Skeletal muscle satellite cell (primary cell): ENCODE measurements at regions not wholly inside any gene's neighbourhood (a gene's known extent, or its start where the extent isn't known, plus 50 kb on each side); places are given as distances from the start of the nearest gene placed in this dataset.

Source experiments
- H3K27me3 ChIP-seq: 2 replicates; pipeline ENCODE4 v1.7.0; 2013; ENCODE audit warnings: low read length; ENCODE audit not compliant: control insufficient read depth, insufficient read depth
- H3K36me3 ChIP-seq: 2 replicates; pipeline ENCODE4 v1.7.0; 2013; ENCODE audit warnings: mild to moderate bottlenecking, control low read depth, low read length; ENCODE audit not compliant: insufficient read depth
- H3K4me1 ChIP-seq: 2 replicates; pipeline ENCODE4 v1.7.0; 2013; ENCODE audit warnings: low read length; ENCODE audit not compliant: control insufficient read depth, insufficient read depth
- H3K4me2 ChIP-seq: 2 replicates; pipeline ENCODE4 v1.7.0; 2013; ENCODE audit warnings: mild to moderate bottlenecking, low read length
- H3K4me3 ChIP-seq: 2 replicates; pipeline ENCODE4 v1.7.0; 2013; ENCODE audit warnings: low read length
- H3K9ac ChIP-seq: 2 replicates; pipeline ENCODE4 v1.7.0; 2013; ENCODE audit warnings: mild to moderate bottlenecking, low read depth, low read length, moderate library complexity
- H3K9me3 ChIP-seq: replicated peaks from 2 replicates; pipeline ENCODE4 v1.7.0; 2013; ENCODE audit warnings: mild to moderate bottlenecking, control low read depth, low read length

DNA sequence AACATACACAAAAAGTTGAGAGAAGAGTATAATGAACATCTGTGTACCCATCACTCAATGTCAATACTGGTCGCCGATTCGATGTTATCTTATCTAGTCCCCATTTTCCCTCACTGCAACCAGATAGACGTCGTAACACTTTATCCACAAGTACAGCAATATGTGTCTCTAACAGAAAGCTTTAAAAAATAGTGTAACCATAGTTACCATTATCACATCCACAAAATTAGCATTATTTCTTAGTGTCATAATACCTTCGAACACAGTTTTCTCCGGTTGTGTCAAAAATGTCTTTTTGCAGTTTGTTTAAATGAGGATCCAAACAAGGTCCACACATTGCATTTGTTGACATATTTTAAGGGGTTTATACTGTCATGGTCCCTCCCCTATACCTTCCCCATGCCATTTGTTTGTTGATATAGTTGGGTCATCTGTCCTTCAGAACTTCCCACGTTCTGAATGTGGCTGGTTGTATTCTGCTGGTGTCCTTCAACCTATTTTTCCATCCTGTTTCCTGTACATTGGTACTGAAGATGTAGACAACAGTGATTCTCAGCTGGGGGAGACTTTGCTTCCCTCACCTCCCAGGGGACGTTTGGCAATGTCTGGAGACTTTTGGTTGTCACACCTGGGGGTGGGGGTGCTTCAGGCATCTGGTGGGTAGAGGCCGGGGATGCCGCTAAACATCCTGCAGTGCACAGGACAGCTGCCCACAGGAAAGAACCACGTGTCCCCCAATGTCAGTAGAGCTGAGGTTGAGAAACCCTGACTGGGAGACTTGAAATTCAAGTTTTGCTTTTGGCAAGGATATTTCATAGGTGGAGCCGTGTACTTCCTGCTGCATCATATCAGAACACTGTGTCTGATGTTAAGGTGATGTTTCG is 72.7 kb upstream of the SPRED2 start:
- H3K9me3 ChIP-seq = no peaks in the 10 kb centered on the region
- H3K27me3 ChIP-seq = peaks cover 25% of the 10 kb centered on the region
- H3K36me3 ChIP-seq = no peaks in the 10 kb centered on the region
- no peak overlapping the region for H3K4me2 ChIP-seq
- no peak overlapping the region for H3K9ac ChIP-seq
- H3K4me1 ChIP-seq = no peaks in the 10 kb centered on the region
- no peak overlapping the region for H3K4me3 ChIP-seq

DNA sequence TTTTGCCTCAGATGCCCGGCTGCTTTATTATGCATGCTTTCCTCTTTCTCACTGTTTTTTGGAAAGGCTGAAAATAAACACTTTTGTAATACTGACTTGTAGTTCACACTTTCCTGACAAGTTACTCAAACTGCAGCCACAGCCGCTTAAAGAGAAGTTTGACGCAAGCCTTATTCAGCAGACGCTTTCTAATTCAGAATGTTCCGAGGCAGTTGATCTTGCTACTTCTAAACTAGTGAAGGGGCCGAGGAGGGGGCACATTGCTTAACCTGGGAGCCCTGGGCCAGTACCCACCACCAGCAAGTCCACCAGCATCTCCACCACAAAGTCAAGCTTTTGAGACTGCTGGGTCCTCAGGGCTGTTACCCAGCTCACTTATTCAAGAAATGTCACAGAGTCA is 71.8 kb upstream of the SPRED2 start:
- Histone ChIP-seq H3K4me2 (no peak overlapping the region), H3K27me3 (peaks cover 26% of the 10 kb centered on the region), H3K9me3 (no peaks in the 10 kb centered on the region), H3K4me3 (no peak overlapping the region), H3K36me3 (no peaks in the 10 kb centered on the region), H3K4me1 (no peaks in the 10 kb centered on the region), H3K9ac (no peak overlapping the region)

DNA sequence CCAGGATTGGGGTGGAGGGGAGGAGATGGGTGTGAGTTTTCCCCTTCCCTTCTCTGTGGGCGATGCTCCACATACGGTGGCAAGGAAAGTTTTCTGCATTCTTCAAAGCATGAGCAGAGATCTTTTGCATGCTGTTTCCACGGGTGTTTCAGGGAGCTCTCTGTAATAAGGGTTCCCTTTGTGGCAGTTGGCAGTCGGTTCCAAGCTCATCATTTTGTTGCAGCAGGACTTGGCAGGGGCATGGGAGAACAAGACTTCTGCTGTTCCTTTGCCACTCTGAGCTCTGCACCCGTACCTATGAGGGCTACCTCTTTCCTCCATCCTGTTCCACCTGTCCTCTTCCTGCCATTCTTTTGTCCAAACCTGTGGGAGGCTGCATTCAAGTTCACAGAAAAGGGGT is 71.3 kb upstream of the SPRED2 start:
- no peak overlapping the region for H3K9ac ChIP-seq
- H3K4me1 ChIP-seq = no peaks in the 10 kb centered on the region
- no peak overlapping the region for H3K4me2 ChIP-seq
- no peak overlapping the region for H3K4me3 ChIP-seq
- H3K9me3 ChIP-seq = no peaks in the 10 kb centered on the region
- no peaks in the 10 kb centered on the region for H3K36me3 ChIP-seq
- peaks cover 29% of the 10 kb centered on the region for H3K27me3 ChIP-seq

DNA sequence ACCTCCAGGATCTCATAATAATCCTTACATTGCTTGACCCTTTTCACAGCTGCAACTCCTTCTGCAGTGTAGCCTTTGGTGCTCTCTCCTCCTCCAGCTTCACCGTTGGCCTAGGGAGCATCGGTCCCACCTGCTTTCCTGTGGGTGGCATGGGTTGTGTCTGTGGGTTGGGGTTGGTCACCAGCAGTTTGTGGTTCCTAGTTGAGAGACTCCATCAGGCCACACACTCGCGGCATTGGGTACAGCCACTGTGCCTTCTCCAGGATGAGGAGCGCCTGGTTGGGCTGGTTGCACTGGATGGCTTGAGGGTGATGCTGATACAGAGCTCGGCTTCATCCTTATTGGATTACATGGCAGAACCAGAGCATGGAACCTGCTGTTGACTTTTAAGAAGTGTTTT is 69.4 kb upstream of the SPRED2 start:
- Histone ChIP-seq H3K4me2 (no peak overlapping the region), H3K9ac (no peak overlapping the region), H3K4me1 (no peaks in the 10 kb centered on the region), H3K4me3 (no peak overlapping the region), H3K27me3 (peaks cover 29% of the 10 kb centered on the region), H3K9me3 (no peaks in the 10 kb centered on the region), H3K36me3 (no peaks in the 10 kb centered on the region)

- no peak overlapping the region for H3K9ac ChIP-seq
- no peaks in the 10 kb centered on the region for H3K4me1 ChIP-seq
- no peak overlapping the region for H3K4me3 ChIP-seq
- H3K36me3 ChIP-seq = no peaks in the 10 kb centered on the region
- peaks cover 29% of the 10 kb centered on the region for H3K27me3 ChIP-seq
- no peak overlapping the region for H3K4me2 ChIP-seq
- H3K9me3 ChIP-seq = no peaks in the 10 kb centered on the region
Observed at GRCh38 chr2:65501074-65501473, 68.7 kb upstream of the SPRED2 start.

DNA sequence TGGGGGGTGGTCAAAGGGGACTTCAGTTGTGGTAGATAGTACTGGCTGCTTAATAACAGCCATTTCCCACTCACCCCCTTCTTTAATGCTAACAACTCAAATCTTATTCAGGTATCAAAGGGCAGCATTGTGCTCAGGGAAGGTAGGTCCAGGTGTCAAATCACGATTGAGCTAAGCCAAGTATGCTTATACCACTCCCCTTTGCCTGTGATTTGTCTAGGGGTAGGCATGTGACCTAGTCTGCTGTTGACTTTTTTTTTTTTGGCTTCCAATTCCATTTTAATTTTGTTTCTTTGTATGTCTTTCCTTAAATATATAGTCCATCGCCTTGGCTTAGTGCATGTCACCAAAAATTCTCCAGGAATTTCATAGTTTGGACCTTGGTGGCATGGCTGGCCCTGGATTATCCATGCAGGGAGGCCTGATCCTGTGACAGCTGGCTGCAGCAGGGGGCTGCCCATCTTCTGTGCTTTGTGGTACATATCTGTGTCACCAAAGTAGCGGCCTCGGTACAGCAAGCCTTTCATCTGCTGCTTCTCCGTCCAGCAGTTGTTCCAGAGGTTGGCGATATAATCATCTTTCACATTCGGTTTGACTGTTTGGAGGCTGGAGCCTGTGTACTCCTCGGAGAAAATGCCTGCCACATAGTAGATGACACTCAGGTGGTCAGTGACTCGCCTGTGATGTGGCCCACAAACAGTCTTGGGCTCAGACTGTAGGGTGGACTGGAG is 68.1 kb upstream of the SPRED2 start:
- no peaks in the 10 kb centered on the region for H3K9me3 ChIP-seq
- H3K4me2 ChIP-seq = no peak overlapping the region
- no peaks in the 10 kb centered on the region for H3K36me3 ChIP-seq
- peaks cover 28% of the 10 kb centered on the region for H3K27me3 ChIP-seq
- no peaks in the 10 kb centered on the region for H3K4me1 ChIP-seq
- no peak overlapping the region for H3K9ac ChIP-seq
- no peak overlapping the region for H3K4me3 ChIP-seq

GRCh38 chr2:65499216-65499615 is 66.8 kb upstream of the SPRED2 start:
- H3K36me3 ChIP-seq = no peaks in the 10 kb centered on the region
- H3K4me3 ChIP-seq = no peak overlapping the region
- no peak overlapping the region for H3K9ac ChIP-seq
- peaks cover 22% of the 10 kb centered on the region for H3K27me3 ChIP-seq
- H3K9me3 ChIP-seq = no peaks in the 10 kb centered on the region
- H3K4me2 ChIP-seq = no peak overlapping the region
- H3K4me1 ChIP-seq = no peaks in the 10 kb centered on the region

DNA sequence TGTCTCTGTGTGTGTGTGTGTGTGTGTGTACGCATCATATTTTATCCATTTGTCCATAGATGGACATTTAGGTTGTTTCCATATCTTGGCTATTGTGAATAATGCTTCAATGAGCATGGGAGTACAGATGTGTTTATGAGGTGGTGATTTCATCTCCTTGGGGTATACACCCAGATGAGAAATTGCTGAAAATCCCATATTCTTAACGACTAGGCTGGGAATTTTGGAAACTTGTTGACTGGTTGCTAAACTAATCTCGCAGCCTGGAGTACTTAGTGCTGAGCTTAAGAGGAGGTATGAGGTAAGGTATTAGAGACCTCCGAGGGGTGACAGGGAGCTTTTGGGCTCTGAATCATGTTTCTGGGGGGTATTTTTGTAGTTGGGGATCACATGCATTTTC is 66.0 kb upstream of the SPRED2 start:
- Histone ChIP-seq H3K4me3 (no peak overlapping the region), H3K36me3 (no peaks in the 10 kb centered on the region), H3K4me1 (no peaks in the 10 kb centered on the region), H3K9me3 (no peaks in the 10 kb centered on the region), H3K9ac (no peak overlapping the region), H3K27me3 (peaks cover 21% of the 10 kb centered on the region), H3K4me2 (no peak overlapping the region)

GRCh38 chr2:65495251-65495877 is 63.0 kb upstream of the SPRED2 start:
- no peaks in the 10 kb centered on the region for H3K36me3 ChIP-seq
- no peaks in the 10 kb centered on the region for H3K4me1 ChIP-seq
- no peak overlapping the region for H3K4me3 ChIP-seq
- H3K27me3 ChIP-seq = peaks cover 22% of the 10 kb centered on the region
- H3K9ac ChIP-seq = no peak overlapping the region
- no peak overlapping the region for H3K4me2 ChIP-seq
- H3K9me3 ChIP-seq = no peaks in the 10 kb centered on the region

GRCh38 chr2:65494078-65494477 is 61.7 kb upstream of the SPRED2 start:
- no peak overlapping the region for H3K4me3 ChIP-seq
- H3K4me2 ChIP-seq = no peak overlapping the region
- H3K9ac ChIP-seq = no peak overlapping the region
- no peaks in the 10 kb centered on the region for H3K9me3 ChIP-seq
- no peaks in the 10 kb centered on the region for H3K4me1 ChIP-seq
- H3K27me3 ChIP-seq = peaks cover 17% of the 10 kb centered on the region
- H3K36me3 ChIP-seq = no peaks in the 10 kb centered on the region

DNA sequence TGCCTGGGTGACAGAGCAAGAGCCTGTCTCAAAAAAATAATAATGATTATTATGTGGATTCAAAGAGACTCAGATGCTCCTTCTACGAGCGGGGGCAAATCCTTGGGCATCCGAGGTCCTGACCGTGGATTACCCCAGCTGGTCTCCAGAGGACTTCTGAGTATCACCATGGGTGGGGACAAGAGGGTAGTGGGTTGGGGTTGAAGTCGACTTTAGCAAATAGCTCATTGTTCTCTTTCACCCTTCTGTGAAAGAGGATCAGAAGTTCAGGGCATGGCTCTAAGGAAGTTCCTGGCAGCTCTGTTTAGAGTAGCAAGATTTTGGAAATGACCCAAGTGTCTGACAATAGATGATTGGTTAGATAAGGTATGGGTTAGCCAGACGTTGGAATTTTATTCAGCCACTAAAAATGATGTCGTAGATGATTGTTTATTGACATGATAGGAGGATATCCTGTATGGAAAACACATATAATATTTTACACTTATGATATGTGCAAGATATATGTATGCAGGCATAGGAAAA is 59.0 kb upstream of the SPRED2 start:
- H3K4me1 ChIP-seq = no peaks in the 10 kb centered on the region
- no peaks in the 10 kb centered on the region for H3K36me3 ChIP-seq
- H3K27me3 ChIP-seq = peaks cover 23% of the 10 kb centered on the region
- H3K9me3 ChIP-seq = peaks cover 13% of the 10 kb centered on the region
- no peak overlapping the region for H3K4me2 ChIP-seq
- no peak overlapping the region for H3K4me3 ChIP-seq
- H3K9ac ChIP-seq = no peak overlapping the region
